Right lobe of liver (tissue), 4 donors: ENCODE measurements at regions not wholly inside any gene's neighbourhood (a gene's known extent, or its start where the extent isn't known, plus 50 kb on each side); places are given as distances from the start of the nearest gene placed in this dataset.

Experiments
- CTCF ChIP-seq, 4 donors: fragments of 200-600 bp in 3 of 4; fragments of 450-650 bp in 1 of 4; IDR thresholded peaks; one replicate each; pipeline versions ENCODE4 v1.5.1 to v1.8.0; 2016 to 2022; ENCODE audit warnings: antibody characterized with exemption in 4 of 4, mild to moderate bottlenecking in 2 of 4
- POLR2A ChIP-seq: fragments of 450-650 bp; IDR thresholded peaks from one replicate; pipeline ENCODE4 v1.6.1; 2017; ENCODE audit warnings: antibody characterized with exemption, mild to moderate bottlenecking
- donor health status: DM: no; HTN: no; CAD: no.
- donor health status: DM: no; HTN: no; CAD: no.
- donor health status: DM: no; HTN: yes; CAD: no.

DNA sequence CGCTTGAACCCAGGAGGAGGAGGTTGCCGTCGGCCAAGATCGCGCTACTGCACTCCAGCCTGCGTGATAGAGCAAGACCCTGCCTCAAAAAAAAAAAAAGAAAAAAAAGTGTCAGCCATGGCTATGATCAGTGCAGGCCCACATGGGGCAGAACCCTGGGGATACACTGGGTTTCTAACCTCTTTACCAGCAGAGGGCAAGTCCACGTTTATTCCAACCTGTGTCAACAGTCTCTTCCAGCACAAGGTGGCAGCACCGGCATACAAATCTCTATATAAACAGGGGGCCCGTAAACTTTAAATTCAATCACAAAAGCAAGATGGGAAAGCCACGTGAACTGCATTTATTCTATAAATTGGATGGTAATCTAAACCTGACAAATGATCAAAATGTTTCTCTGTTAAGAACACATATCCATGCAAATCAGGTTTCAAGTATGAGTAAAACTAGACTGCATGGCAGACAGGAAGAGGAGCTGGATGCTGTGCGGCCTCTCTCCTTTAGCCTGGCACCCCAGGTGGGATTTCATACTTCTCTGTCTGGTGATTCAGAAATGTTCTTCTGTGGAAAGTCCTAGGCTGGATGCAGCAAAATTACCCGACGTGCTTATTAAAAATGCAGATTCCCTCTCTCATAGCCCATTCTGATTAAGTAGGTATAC, 60.0 kb upstream of the STEAP1B start:
- TF ChIP-seq CTCF (IDR thresholded peaks at IDR 0.05) (peak; percentile 85 to 96 (median 90)), POLR2A (no peak)
